HG03575 (cell line): ENCODE measurements at regions not wholly inside any gene's neighbourhood (a gene's known extent, or its start where the extent isn't known, plus 50 kb on each side); places are given as distances from the start of the nearest gene placed in this dataset.

Source experiments
- ATAC-seq: cut with Tn5 transposase; IDR thresholded peaks from one replicate; pipeline ENCODE4 v1.9.1; 2021; ENCODE audit not compliant: unreplicated experiment, insufficient number of reproducible peaks, low FRiP score; ENCODE audit errors: extremely low read depth

DNA sequence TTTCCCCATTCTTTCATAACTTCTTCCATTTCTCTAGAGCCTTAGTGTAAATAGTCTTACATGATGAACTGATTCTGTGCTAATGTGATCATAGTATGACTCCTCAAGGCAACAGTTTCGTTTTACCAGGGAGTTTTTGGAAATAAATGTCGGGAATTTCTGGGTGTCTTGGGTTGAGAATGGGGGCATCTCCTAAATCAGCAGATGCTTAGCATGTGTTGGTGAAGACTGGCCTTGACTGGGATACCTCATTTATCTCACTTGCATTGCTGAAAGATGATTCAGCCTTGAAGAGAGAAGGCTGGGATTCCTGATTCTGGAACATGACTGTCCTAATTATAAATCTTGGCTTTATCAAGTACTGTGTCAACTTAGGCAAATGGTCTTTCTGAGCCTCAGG is 115.7 kb upstream of the C11orf87 start:
- ATAC-seq: no peak

DNA sequence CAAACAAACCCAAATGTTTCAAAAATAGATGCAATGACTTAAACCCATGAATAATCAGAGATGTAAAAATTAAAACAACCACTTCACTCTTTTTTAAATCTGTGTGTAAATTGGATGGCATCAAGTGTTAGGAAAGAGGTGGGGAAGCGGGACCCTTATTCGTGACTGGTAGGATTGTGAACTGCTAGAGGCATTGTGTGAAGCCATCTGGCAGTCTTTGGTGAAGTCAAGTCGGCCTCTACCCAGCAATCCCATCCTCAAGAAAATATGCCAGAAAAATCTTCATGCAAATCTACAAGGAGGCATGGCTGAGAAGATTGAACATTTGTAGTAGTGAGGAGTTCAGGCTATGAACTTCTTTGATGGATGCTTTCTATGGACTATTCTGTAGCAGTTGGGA is 114.6 kb upstream of the C11orf87 start:
- ATAC-seq: no peak

DNA sequence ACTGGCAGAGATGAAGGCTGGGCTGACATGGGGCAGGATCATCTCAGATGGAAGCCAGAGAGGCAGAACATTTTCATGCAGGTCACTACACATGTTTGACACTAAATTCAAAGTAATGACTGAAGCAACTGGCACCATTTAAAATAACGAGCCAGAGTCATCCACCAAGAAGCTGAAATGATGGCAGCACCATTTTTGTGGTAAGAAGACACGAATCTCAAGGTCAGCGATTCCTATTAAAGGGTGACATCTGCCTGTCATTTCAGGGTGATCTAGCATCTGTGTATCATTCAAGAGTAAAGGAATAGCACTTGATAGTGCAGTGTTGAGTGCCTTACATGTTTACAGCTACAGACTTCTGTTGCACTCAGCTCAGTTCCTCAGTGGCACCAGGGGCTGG is 113.4 kb upstream of the C11orf87 start:
- ATAC-seq: no peak

DNA sequence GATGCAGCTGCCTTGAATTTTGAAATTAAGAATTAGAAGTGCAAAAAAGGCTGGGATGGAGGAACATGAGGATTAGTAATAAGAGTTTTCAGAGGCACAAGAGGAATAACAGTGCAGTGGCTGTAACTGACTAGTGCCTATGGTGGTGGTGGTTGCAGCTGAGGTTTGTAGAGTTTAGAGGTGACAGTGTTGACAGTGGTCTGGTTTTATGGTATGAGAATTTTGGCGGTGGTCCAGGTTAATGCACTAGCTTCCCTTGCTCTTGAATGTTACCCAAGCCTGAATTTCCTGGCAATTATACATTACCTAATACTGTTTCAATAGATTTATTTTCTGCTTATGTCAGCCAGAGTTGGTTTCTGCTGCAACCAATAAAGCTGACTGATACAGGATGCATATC is 112.8 kb upstream of the C11orf87 start:
- no peak for ATAC-seq

DNA sequence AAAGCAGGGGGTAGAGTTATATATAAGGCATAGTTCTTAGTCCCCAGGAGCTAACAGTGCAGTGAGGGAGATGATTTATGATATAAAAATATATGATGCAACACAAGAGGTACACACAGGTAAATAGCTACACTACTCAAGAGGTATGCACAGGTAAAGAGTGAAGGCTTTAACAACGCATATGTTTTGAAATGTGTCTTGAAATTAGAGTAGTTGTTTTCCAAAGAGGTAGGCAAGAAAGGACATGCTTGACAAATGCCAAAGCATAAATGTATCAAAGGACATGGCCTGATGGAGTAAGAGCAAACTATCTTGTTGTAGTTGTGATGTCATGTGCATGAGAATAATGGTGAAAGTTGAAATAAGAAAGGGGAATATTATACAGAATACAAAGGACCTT is 104.3 kb upstream of the C11orf87 start:
- no peak for ATAC-seq

DNA sequence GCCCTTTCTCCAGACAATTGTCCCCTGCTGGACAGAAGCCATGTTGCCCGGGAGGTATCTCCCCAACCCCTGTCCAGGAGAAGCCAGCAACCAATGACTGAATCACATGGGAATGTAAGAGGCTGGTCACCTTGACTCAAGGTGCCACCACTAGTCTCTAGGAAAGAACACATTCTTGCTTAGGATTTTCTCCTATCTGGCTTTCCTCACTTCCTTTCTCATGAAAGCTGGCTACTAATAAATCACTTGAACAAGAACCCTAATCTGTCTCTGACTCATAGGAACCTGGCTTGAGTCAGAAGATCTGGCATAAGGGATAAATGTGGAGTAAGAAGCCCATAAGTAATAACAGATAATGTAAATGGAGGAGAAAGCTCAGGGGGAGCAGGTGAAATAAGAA is 101.4 kb upstream of the C11orf87 start:
- no peak for ATAC-seq

DNA sequence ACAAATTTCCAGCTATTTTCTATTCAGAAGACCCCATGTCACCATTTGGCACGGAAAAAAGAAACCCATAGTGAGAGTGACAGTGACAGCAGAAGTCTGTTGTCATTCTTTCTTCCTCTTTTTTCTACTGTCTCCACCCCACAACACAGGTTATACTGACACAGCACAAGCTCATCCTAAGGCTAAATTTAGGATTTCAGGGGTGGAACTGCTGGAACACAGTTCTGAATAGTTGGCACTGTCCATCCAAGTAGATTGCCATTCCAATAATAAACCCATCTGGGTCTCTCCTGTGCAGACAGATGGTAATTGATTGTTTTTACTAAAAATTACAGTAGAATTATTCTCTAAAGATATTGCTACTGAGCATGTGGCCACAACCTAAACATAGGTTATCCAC is 95.2 kb upstream of the C11orf87 start:
- no peak for ATAC-seq

DNA sequence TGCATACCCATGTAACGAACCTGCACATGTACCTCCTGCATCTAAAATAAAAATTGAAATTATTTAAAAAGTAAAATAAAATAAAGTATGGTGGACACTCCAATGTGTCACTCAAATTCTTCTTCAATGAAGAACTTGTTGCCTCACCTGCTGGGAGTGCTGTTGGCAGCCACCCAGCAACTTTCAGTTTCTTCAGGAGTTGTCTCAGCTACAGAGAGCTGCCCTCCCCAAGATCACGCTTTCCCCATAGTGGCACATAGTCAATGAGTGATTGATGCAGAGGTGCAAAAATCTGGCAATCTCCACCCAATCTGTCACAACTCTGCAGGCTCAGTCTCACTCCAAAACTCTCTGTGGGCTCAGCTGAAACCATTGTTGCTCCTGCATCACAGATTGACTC is 92.3 kb upstream of the C11orf87 start:
- ATAC-seq: no peak

DNA sequence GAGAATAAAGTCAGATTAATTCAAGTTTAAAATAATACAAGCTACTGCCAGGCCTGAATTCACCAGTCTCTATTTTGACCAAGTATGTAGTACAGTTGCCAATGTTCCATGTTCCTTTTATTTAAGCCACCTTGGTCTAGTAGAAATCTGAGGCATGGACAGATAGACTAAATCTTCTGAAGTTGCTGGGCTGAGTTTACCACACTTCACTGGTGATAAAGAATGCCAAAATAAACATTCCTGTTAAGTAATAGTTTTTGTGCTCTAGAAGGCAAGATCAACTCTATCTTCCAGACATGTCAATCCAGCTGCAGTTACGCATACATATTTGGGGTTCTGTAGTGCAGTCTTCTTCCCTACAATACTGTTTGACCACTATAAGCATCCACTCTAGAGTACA is 83.9 kb upstream of the C11orf87 start:
- no peak for ATAC-seq

DNA sequence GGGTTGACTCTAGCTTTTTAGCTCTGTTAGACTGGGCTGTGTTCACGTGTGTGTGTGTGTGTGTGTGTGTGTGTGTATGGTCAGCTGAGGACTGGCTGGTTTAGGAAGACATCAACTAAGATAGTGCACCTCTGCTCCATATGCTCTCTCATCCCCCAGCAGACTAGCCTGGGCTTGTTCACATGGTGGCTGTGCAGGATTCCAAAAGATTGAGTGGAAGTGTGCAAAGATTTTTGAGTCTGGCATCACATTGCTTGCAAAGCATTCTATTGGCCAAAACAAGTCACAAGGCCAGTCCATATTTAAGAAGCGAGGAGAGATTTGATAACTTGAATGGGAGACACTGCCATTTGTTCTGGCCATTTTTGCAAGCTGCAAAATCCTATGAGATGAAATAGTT is 79.7 kb upstream of the C11orf87 start:
- no peak for ATAC-seq

DNA sequence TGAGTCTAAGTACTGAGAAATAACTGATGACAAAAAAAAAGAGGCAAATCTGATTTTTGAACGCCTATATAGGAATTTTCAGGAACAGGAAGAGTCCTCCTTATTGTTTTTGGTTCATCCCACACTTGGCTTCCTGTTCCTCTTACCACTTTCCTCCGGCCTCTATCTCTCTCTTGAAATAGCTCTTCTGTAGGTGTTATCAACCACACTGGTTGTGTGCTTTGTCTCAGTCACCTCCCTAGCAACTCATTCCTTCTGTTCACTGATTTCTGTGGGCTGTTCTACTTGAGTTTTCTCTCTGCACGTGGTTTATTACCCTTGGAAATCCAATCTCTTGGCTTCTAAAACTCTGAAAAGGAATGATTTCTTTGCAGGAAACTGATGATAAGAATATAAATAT is 78.7 kb upstream of the C11orf87 start:
- no peak for ATAC-seq

DNA sequence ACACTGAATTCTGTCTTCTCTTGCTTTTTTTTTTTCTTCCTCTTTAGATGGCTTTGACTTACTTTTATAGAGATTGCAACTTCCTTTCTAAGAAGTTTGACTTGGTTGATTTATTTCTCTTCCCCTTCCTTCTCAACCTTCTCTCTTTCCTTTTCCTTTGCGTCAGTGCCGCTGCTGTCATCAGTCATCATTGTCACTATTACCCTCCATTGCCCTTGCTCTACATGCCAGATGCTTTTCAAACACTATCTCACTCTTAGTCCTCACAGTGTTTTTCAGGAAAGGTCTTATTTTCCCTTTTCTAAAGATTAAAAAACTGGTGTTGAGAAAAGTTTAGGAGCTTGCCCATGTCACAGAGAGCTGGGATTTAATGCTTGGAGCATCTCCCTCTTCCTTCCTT is 74.7 kb upstream of the C11orf87 start:
- no peak for ATAC-seq

DNA sequence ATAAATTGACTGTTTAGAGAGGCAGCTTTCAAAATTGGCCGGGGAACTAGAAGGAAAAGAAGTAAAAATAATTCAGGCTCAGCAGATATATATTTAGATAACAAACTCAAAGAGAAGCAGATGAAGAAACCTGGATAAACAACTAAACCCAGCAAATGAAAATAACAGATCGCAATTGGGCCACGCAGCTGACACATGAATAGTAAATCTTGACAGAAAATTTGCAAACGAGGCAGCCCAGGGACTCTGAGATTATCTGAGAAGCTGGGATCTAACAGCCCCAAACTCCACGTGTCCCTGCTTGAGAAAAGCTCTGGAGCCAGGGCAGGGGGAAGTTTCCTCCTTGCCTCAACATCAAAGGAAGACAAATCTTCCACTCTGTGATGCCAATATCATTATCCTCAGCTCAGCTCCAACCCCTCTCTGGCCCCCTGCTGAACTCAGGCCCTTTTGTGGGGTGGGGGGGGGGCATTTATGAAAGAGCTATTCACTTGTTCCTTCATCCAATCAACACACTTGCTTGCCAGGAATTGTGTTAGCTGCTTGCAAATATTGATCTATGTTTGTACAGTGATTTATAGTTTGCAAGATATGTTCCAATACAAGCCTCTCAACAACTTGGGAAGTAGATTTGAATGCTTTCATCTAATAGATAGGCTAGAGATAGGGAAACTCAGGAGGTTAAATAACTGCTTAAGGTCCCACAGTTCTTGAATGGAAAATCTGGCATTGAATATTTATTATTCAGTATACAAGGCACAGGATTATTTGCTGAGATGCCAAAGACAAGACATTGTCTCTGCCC is 72.5 kb upstream of the C11orf87 start:
- no peak for ATAC-seq

DNA sequence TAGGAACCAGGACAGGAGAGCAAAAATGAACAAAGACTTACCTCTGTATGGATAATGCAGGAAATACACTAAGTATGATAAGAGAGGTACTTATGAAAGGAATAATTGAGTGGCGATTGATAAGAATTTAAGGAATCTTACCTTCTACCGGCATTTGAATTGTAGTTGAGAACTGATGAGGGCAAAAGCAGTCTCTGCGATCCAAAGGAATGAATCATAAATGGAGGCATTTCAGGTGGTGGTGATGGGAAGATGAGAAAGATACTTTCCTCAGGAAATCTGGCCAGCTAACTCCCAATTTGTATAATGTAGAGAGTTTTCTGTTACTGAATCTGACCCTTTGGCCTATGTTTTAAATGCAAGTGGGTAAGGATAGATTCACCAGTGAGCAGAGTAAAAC is 71.9 kb upstream of the C11orf87 start:
- ATAC-seq: no peak

DNA sequence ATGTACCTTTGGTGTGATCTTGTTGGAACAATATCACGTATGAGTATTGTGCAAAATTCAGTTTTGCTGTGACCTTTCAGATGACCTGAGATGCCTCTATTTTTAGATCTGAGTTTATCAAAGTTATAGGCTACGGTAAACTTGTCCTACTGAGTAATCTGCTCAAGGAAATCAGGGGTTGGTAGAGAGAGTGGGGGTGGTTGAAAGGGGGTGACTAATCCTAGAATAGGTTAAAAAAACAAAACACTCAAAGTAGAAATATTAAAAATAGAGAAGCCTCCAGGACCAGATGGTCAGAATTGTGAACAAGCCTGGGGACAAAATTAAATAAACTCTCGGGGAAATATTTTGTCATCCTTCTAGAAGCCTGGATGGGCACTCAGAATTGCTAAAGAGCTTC is 59.9 kb upstream of the C11orf87 start:
- ATAC-seq: no peak

DNA sequence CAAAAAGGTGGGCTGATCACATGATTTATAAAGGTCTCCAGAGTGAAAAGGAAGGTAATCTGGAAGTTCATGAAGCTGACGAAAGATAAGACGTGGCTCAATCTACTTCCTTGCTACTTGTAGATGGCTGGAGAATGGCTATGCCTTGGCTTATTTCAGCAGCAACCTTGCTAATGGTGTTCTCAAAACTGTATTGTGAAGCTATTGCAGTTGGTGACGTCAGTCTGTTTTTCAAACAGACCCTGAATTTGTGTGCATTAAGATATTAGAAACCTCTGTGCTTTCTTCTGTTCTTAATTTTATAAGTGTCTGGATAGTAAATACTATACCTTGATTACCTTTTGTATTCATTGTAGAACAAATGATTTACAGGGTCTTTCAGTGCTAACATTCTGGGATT is 58.3 kb upstream of the C11orf87 start:
- ATAC-seq: no peak

DNA sequence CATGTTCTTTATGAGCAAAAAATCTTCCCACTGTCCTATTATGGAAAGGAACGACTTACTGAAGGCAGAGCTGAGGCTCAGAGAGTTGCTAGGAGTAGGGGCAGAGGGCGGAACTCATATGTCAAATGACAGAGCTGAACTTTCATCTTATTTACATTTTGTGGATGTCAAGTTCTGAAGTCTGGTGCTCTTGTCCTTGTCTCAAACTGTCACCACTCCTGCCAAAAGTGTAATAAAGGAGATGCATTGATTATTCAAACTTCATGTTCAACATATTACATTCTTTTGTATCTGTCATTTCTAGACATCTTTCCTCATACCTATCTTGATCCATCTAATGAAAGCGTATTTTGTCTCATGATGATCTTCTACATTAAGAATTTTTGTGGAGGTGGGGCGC is 57.1 kb upstream of the C11orf87 start:
- ATAC-seq: no peak

DNA sequence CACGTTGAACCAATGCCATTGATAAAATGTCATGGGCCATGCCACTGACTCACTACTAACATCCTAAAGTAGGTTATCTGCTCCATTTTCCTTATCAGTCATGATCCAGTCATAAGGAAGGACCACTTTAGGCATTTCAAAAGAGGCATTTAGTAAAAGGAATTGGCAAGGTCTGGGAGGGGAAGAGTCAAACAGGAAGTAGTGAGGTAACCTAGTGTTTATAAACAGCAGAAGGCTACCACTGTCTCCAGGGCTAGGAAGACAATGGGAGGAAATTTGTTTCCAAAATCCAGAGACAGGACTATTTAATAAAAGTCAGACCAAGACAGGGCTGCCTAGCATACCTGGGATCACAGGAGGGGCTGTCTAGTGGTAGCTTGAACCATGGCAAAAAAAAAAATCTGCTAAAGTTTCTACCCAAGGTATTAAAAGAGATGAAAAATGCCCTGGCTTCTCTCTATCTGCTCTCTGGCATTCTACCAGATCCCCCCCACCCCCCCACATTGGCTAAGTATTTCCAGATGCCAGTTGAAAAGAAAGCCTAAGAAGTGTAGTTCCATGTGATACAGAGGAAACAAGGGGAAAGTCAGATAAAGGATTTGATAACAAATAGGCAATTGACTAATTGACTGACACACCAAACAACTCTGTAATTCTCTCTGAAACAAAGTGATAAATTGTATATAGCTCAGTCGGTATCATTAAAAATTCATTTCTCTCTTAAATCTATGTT is 50.4 kb upstream of the C11orf87 start:
- ATAC-seq: no peak
